HEK293 (cell line): ENCODE measurements at regions not wholly inside any gene's neighbourhood (a gene's known extent, or its start where the extent isn't known, plus 50 kb on each side); places are given as distances from the start of the nearest gene placed in this dataset.

Experiments used
- CTCF ChIA-PET: fragments of 350-600 bp; formaldehyde crosslinking; extraction: SDS; loops from one replicate; lab custom pipeline; 2021; ENCODE audit warnings: antibody characterized with exemption; lab: Yijun Ruan, JAX
- POLR2A ChIA-PET: fragments of 300-600 bp; formaldehyde crosslinking; extraction: SDS; loops from one replicate; lab custom pipeline; 2020; ENCODE audit warnings: antibody characterized with exemption, inconsistent platforms; lab: Yijun Ruan, JAX
- H3K27ac ChIP-seq: fragments of 200-500 bp; sonication (Bioruptor generic); 2 replicates; pipeline ENCODE4 v1.5.1; 2014; ENCODE audit warnings: low read depth, low read length, control low read depth, inconsistent platforms; ENCODE audit errors: extremely low read depth
- H3K36me3 ChIP-seq, 2 experiments: fragments of 200-500 bp in 1 of 2; sonication (Bioruptor generic) in 1 of 2; 1 replicate in 1 of 2; 2 replicates in 1 of 2; pipeline ENCODE4 v1.5.1; 2014 to 2017; ENCODE audit warnings: inconsistent platforms in 2 of 2, low read length in 2 of 2; ENCODE audit not compliant: control insufficient read depth in 2 of 2, insufficient read depth in 1 of 2
- H3K4me1 ChIP-seq: fragments of 200-500 bp; sonication (Bioruptor generic); 2 replicates; pipeline ENCODE4 v1.5.1; 2014; ENCODE audit warnings: mild to moderate bottlenecking, low read length, inconsistent platforms; ENCODE audit not compliant: control insufficient read depth, insufficient read depth
- H3K4me3 ChIP-seq: 2 replicates; pipeline ENCODE4 v1.5.1; 2011; ENCODE audit warnings: low read depth, mild to moderate bottlenecking, control low read depth, low read length, moderate library complexity
- H3K9me3 ChIP-seq: fragments of 200-500 bp; sonication (Bioruptor generic); 2 replicates; pipeline ENCODE4 v1.5.1; 2014; ENCODE audit warnings: low read depth, low read length, inconsistent platforms; ENCODE audit not compliant: control insufficient read depth, insufficient read depth
- GLI2 ChIP-seq: fragments of 450-650 bp; formaldehyde crosslinking; IDR thresholded peaks from 2 replicates; pipeline ENCODE4; 2017; ENCODE audit warnings: missing biosample characterization, missing genetic modification characterization, low read depth, borderline replicate concordance
- ZBTB11 ChIP-seq: fragments of 450-650 bp; formaldehyde crosslinking; conservative IDR thresholded peaks from 2 replicates; pipeline ENCODE4 v1.5.1; 2016; ENCODE audit warnings: low read depth, missing biosample characterization, missing genetic modification characterization
- ZBTB7A ChIP-seq: fragments of 450-650 bp; formaldehyde crosslinking; IDR thresholded peaks from 2 replicates; pipeline ENCODE4 v1.5.1; 2016; ENCODE audit warnings: low read depth, missing biosample characterization, missing genetic modification characterization
- ZEB2 ChIP-seq: fragments of 450-650 bp; formaldehyde crosslinking; IDR thresholded peaks from 2 replicates; pipeline ENCODE4 v1.5.1; 2016; ENCODE audit warnings: missing biosample characterization, missing genetic modification characterization
- ZNF174 ChIP-seq: fragments of 450-650 bp; formaldehyde crosslinking; IDR thresholded peaks from 2 replicates; pipeline ENCODE4 v1.5.0; 2017; ENCODE audit warnings: missing biosample characterization, mild to moderate bottlenecking, missing genetic modification characterization
- ZNF266 ChIP-seq: fragments of 450-650 bp; formaldehyde crosslinking; IDR thresholded peaks from 2 replicates; pipeline ENCODE4 v1.5.1; 2016; ENCODE audit warnings: missing biosample characterization, missing genetic modification characterization, low read depth
- ZNF335 ChIP-seq: fragments of 450-650 bp; formaldehyde crosslinking; conservative IDR thresholded peaks from 2 replicates; pipeline ENCODE4 v1.5.1; 2016; ENCODE audit warnings: missing biosample characterization, missing genetic modification characterization
- ZNF449 ChIP-seq: fragments of 450-650 bp; formaldehyde crosslinking; IDR thresholded peaks from 2 replicates; pipeline ENCODE4 v1.5.1; 2017; ENCODE audit warnings: missing biosample characterization, mild to moderate bottlenecking, missing genetic modification characterization, moderate library complexity
- ZNF510 ChIP-seq: fragments of 450-650 bp; formaldehyde crosslinking; IDR thresholded peaks from 2 replicates; pipeline ENCODE4 v1.5.1; 2018; ENCODE audit warnings: mild to moderate bottlenecking, missing genetic modification characterization, missing biosample characterization; ENCODE audit not compliant: insufficient replicate concordance
- ZNF530 ChIP-seq: fragments of 450-650 bp; formaldehyde crosslinking; IDR thresholded peaks from 2 replicates; pipeline ENCODE4 v1.5.1; 2016; ENCODE audit warnings: low read depth, missing biosample characterization, missing genetic modification characterization
- ZNF561 ChIP-seq: fragments of 450-650 bp; IDR thresholded peaks from 2 replicates; pipeline ENCODE4 v1.5.1; 2018; ENCODE audit warnings: missing biosample characterization, missing genetic modification characterization, borderline replicate concordance
- ZNF585B ChIP-seq: fragments of 450-650 bp; formaldehyde crosslinking; IDR thresholded peaks from 2 replicates; pipeline ENCODE4 v1.5.1; 2016; ENCODE audit warnings: missing biosample characterization, missing genetic modification characterization
- ZNF610 ChIP-seq: fragments of 450-650 bp; formaldehyde crosslinking; IDR thresholded peaks from 2 replicates; pipeline ENCODE4 v1.5.1; 2016; ENCODE audit warnings: missing biosample characterization, missing genetic modification characterization, borderline replicate concordance
- ZNF623 ChIP-seq: fragments of 450-650 bp; formaldehyde crosslinking; IDR thresholded peaks from 2 replicates; pipeline ENCODE4 v1.5.1; 2016; ENCODE audit warnings: missing biosample characterization, missing genetic modification characterization
- ZNF660 ChIP-seq: fragments of 450-650 bp; IDR thresholded peaks from 2 replicates; pipeline ENCODE4 v1.5.1; 2018; ENCODE audit warnings: missing biosample characterization, mild to moderate bottlenecking, missing genetic modification characterization
- ZNF704 ChIP-seq: fragments of 450-650 bp; formaldehyde crosslinking; IDR thresholded peaks from 2 replicates; pipeline ENCODE4 v1.5.1; 2016; ENCODE audit warnings: missing biosample characterization, missing genetic modification characterization
- ZNF768 ChIP-seq: fragments of 450-650 bp; formaldehyde crosslinking; IDR thresholded peaks from 2 replicates; pipeline ENCODE4 v1.5.1; 2018; ENCODE audit warnings: missing biosample characterization, mild to moderate bottlenecking, missing genetic modification characterization
- ZNF791 ChIP-seq: fragments of 450-650 bp; formaldehyde crosslinking; IDR thresholded peaks from 2 replicates; pipeline ENCODE4 v1.5.1; 2016; ENCODE audit warnings: missing biosample characterization, missing genetic modification characterization
- ZNF843 ChIP-seq: fragments of 450-650 bp; formaldehyde crosslinking; IDR thresholded peaks from 2 replicates; pipeline ENCODE4 v1.5.1; 2016; ENCODE audit warnings: missing biosample characterization, missing genetic modification characterization
- ZSCAN16 ChIP-seq: fragments of 450-650 bp; formaldehyde crosslinking; IDR thresholded peaks from 2 replicates; pipeline ENCODE4 v1.5.1; 2016; ENCODE audit warnings: missing biosample characterization, missing genetic modification characterization
- ZSCAN23 ChIP-seq: fragments of 450-650 bp; formaldehyde crosslinking; IDR thresholded peaks from 2 replicates; pipeline ENCODE4 v1.5.1; 2016; ENCODE audit warnings: missing biosample characterization, missing genetic modification characterization

GRCh38 chrX:124791492-124792095 lies 445.2 kb downstream of the SH2D1A start:
- H3K4me1 ChIP-seq, result no peaks in the 10 kb centered on the region
- TF ChIP-seq GLI2 (tag by site-specific recombination), result no peak
- TF ChIP-seq ZNF530 (tag by site-specific recombination), result no peak
- TF ChIP-seq ZNF623 (tag by site-specific recombination), result no peak
- TF ChIP-seq ZNF660 (tag by site-specific recombination), result no peak
- TF ChIP-seq ZNF768 (tag by site-specific recombination), result no peak
- TF ChIP-seq ZNF510 (tag by site-specific recombination), result no peak
- TF ChIP-seq ZSCAN16, result no peak
- TF ChIP-seq ZNF449 (tag by site-specific recombination), result no peak
- no peak for TF ChIP-seq ZNF335
- no peak for TF ChIP-seq ZNF610 (tag by site-specific recombination)
- TF ChIP-seq ZNF266, result no peak
- H3K27ac ChIP-seq, result no peak overlapping the region
- no peak overlapping the region for H3K4me3 ChIP-seq
- H3K9me3 ChIP-seq, result no peaks in the 10 kb centered on the region
- H3K36me3 ChIP-seq, result no peaks in the 10 kb centered on the region
- ChIA-PET POLR2A (no interaction called here), CTCF (no interaction called here)

- Histone ChIP-seq H3K36me3 (no peaks in the 10 kb centered on the region), H3K4me1 (no peaks in the 10 kb centered on the region), H3K4me3 (no peak overlapping the region), H3K9me3 (no peaks in the 10 kb centered on the region), H3K27ac (no peak overlapping the region)
- ChIA-PET CTCF (interaction anchor here (0.7 to 1.0 kb wide), 2 partner anchors 9 kb away, joined by 3 to 4 read pairs; no protein-coding TSS in a partner anchor), POLR2A (no interaction called here)
- TF ChIP-seq ZNF561 (tag by site-specific recombination) (no peak), ZNF791 (tag by site-specific recombination) (no peak), ZBTB11 (no peak), ZNF704 (tag by site-specific recombination) (no peak), ZNF843 (tag by site-specific recombination) (no peak), ZEB2 (tag by site-specific recombination) (no peak), ZSCAN23 (tag by site-specific recombination) (no peak), ZNF585B (tag by site-specific recombination) (no peak), ZBTB7A (tag by site-specific recombination) (no peak), ZNF174 (no peak)
These were observed 450.6 kb downstream of the SH2D1A start for GRCh38 chrX:124796989-124797388.
